BLaER1 treated with 17β-estradiol and CSF1 and Interleukin-3, amounts not matched to agents 10 nM and 100 nM (cell line): ENCODE measurements at regions not wholly inside any gene's neighbourhood (a gene's known extent, or its start where the extent isn't known, plus 50 kb on each side); places are given as distances from the start of the nearest gene placed in this dataset.
A peak's percentile ranks its signal among the peaks of the same experiment; 100 is the strongest.

Experiments
- H3K27ac ChIP-seq, 11 experiments: shearing (Covaris generic); formaldehyde crosslinking; 2 replicates each; pipeline ENCODE4 v1.8.1; 2022
- H3K27me3 ChIP-seq, 11 experiments: shearing (Covaris generic); formaldehyde crosslinking; 2 replicates each; pipeline ENCODE4 v1.8.1; 2022
- H3K36me3 ChIP-seq, 11 experiments: shearing (Covaris generic); formaldehyde crosslinking; 2 replicates each; pipeline ENCODE4 v1.8.1; 2022
- H3K4me1 ChIP-seq, 10 experiments: shearing (Covaris generic); formaldehyde crosslinking; 2 replicates each; pipeline ENCODE4 v1.8.1; 2022
- H3K4me2 ChIP-seq, 11 experiments: shearing (Covaris generic); formaldehyde crosslinking; 2 replicates each; pipeline ENCODE4 v1.8.1; 2022
- H3K4me3 ChIP-seq, 10 experiments: shearing (Covaris generic); formaldehyde crosslinking; 2 replicates each; pipeline ENCODE4 v1.8.1; 2022
- H3K9ac ChIP-seq, 11 experiments: shearing (Covaris generic); formaldehyde crosslinking; 2 replicates each; pipeline ENCODE4 v1.8.1; 2022
- H3K9me3 ChIP-seq, 11 experiments: shearing (Covaris generic); formaldehyde crosslinking; replicated peaks in 1 of 11; 2 replicates each; pipeline ENCODE4 v1.8.1; 2022
- H4K20me1 ChIP-seq, 11 experiments: shearing (Covaris generic); formaldehyde crosslinking; 2 replicates each; pipeline ENCODE4 v1.8.1; 2022
- Cebpa-rat ChIP-seq, 11 experiments: shearing (Covaris generic); IDR thresholded peaks; 2 replicates each; pipeline ENCODE4 v1.8.1; 2022

GRCh38 chr1:101632548-101633272 lies 364.0 kb downstream of the OLFM3 start:
- TF ChIP-seq Cebpa-rat (IDR thresholded peaks at IDR 0.05): no peak

GRCh38 chr1:101645810-101646209 lies 350.9 kb downstream of the OLFM3 start:
- no peaks in the 10 kb centered on the region for H3K9me3 ChIP-seq
- H3K36me3 ChIP-seq: no peaks in the 10 kb centered on the region
- no peak overlapping the region for H3K27ac ChIP-seq
- TF ChIP-seq Cebpa-rat (IDR thresholded peaks at IDR 0.05): 0 out of 22 replicates have a peak, but pooled peaks of 3 of the 11 experiments have one; percentile 11 to 21 (median 12)
- H3K4me1 ChIP-seq: no peaks in the 10 kb centered on the region
- H3K4me3 ChIP-seq: no peak overlapping the region
- no peaks in the 10 kb centered on the region for H4K20me1 ChIP-seq
- no peak overlapping the region for H3K9ac ChIP-seq
- no peak overlapping the region for H3K4me2 ChIP-seq
- H3K27me3 ChIP-seq: no peaks in the 10 kb centered on the region

More at GRCh38 chr1:101632548-101633272, 364.0 kb downstream of the OLFM3 start:
- Histone ChIP-seq H3K27me3 (no peaks in the 10 kb centered on the region), H3K27ac (no peak overlapping the region), H4K20me1 (no peaks in the 10 kb centered on the region), H3K4me3 (no peak overlapping the region), H3K4me1 (no peaks in the 10 kb centered on the region), H3K9me3 (no peaks in the 10 kb centered on the region), H3K9ac (no peak overlapping the region), H3K36me3 (no peaks in the 10 kb centered on the region), H3K4me2 (no peak overlapping the region)

- no peaks in the 10 kb centered on the region for H3K36me3 ChIP-seq
- H3K27ac ChIP-seq: no peak overlapping the region
- H3K9ac ChIP-seq: no peak overlapping the region
- no peaks in the 10 kb centered on the region for H4K20me1 ChIP-seq
- peaks cover 7 to 25% (median 14%) of the 10 kb centered on the region in 11 experiments; a peak in 21 of 22 replicates for H3K9me3 ChIP-seq
- no peaks in the 10 kb centered on the region for H3K4me1 ChIP-seq
- H3K4me3 ChIP-seq: no peak overlapping the region
- H3K4me2 ChIP-seq: no peak overlapping the region
- no peak for TF ChIP-seq Cebpa-rat (IDR thresholded peaks at IDR 0.05)
- H3K27me3 ChIP-seq: no peaks in the 10 kb centered on the region
Measured at GRCh38 chr1:101652484-101652883, 344.2 kb downstream of the OLFM3 start.

- Histone ChIP-seq H3K27ac (no peak overlapping the region), H3K4me3 (no peak overlapping the region), H3K27me3 (no peaks in the 10 kb centered on the region), H3K4me2 (no peak overlapping the region), H3K9me3 (peaks cover 7 to 25% (median 14%) of the 10 kb centered on the region in 11 experiments; a peak in 21 of 22 replicates), H4K20me1 (no peaks in the 10 kb centered on the region), H3K9ac (no peak overlapping the region), H3K4me1 (no peaks in the 10 kb centered on the region), H3K36me3 (no peaks in the 10 kb centered on the region)
- TF ChIP-seq Cebpa-rat (IDR thresholded peaks at IDR 0.05): no peak
Measured at GRCh38 chr1:101653482-101653946, 343.2 kb downstream of the OLFM3 start.

- Histone ChIP-seq H3K36me3 (0 out of 22 replicates have a peak, but pooled peaks cover 0 to 3% (median 0%) of the 10 kb centered on the region in 11 experiments), H3K9me3 (peaks cover 27 to 51% (median 37%) of the 10 kb centered on the region in 11 experiments), H4K20me1 (no peaks in the 10 kb centered on the region), H3K4me3 (no peak overlapping the region), H3K4me2 (no peak overlapping the region), H3K4me1 (no peaks in the 10 kb centered on the region), H3K27ac (no peak overlapping the region), H3K27me3 (no peaks in the 10 kb centered on the region), H3K9ac (no peak overlapping the region)
- no peak for TF ChIP-seq Cebpa-rat (IDR thresholded peaks at IDR 0.05)
Measured at GRCh38 chr1:101664726-101665125, 332.0 kb downstream of the OLFM3 start.

- Histone ChIP-seq H3K27ac (no peak overlapping the region), H3K27me3 (no peaks in the 10 kb centered on the region), H3K4me3 (no peak overlapping the region), H3K4me2 (no peak overlapping the region), H4K20me1 (no peaks in the 10 kb centered on the region), H3K9ac (no peak overlapping the region), H3K36me3 (0 out of 22 replicates have a peak, but pooled peaks cover 0 to 3% (median 0%) of the 10 kb centered on the region in 11 experiments), H3K4me1 (no peaks in the 10 kb centered on the region), H3K9me3 (peaks cover 13 to 34% (median 23%) of the 10 kb centered on the region in 11 experiments)
- no peak for TF ChIP-seq Cebpa-rat (IDR thresholded peaks at IDR 0.05)
Measured at GRCh38 chr1:101667761-101668160, 329.0 kb downstream of the OLFM3 start.

- TF ChIP-seq Cebpa-rat (IDR thresholded peaks at IDR 0.05): no peak
Measured at GRCh38 chr1:101683136-101683535, 313.6 kb downstream of the OLFM3 start.

GRCh38 chr1:101683561-101683960 lies 313.2 kb downstream of the OLFM3 start:
- no peak for TF ChIP-seq Cebpa-rat (IDR thresholded peaks at IDR 0.05)
- Histone ChIP-seq H3K9ac (no peak overlapping the region), H3K4me1 (peaks cover 0 to 4% (median 0%) of the 10 kb centered on the region in 10 experiments; a peak in 2 of 20 replicates), H3K27me3 (no peaks in the 10 kb centered on the region), H3K36me3 (no peaks in the 10 kb centered on the region), H3K27ac (no peak overlapping the region), H3K9me3 (no peaks in the 10 kb centered on the region), H3K4me2 (no peak overlapping the region), H3K4me3 (no peak overlapping the region), H4K20me1 (no peaks in the 10 kb centered on the region)

More at GRCh38 chr1:101683136-101683535, 313.6 kb downstream of the OLFM3 start:
- H3K9ac ChIP-seq: no peak overlapping the region
- H3K27ac ChIP-seq: no peak overlapping the region
- H3K9me3 ChIP-seq: no peaks in the 10 kb centered on the region
- H3K4me2 ChIP-seq: no peak overlapping the region
- no peaks in the 10 kb centered on the region for H4K20me1 ChIP-seq
- H3K27me3 ChIP-seq: no peaks in the 10 kb centered on the region
- H3K36me3 ChIP-seq: no peaks in the 10 kb centered on the region
- H3K4me3 ChIP-seq: no peak overlapping the region
- H3K4me1 ChIP-seq: peaks cover 0 to 4% (median 0%) of the 10 kb centered on the region in 10 experiments; a peak in 2 of 20 replicates

- Histone ChIP-seq H3K9ac (no peak overlapping the region), H3K27ac (no peak overlapping the region), H3K4me3 (no peak overlapping the region), H3K9me3 (no peaks in the 10 kb centered on the region), H3K4me2 (no peak overlapping the region), H3K27me3 (no peaks in the 10 kb centered on the region), H4K20me1 (no peaks in the 10 kb centered on the region), H3K4me1 (no peaks in the 10 kb centered on the region; a peak in 1 of 20 replicates), H3K36me3 (no peaks in the 10 kb centered on the region)
- no peak for TF ChIP-seq Cebpa-rat (IDR thresholded peaks at IDR 0.05)
Measured at GRCh38 chr1:101697072-101697471, 299.7 kb downstream of the OLFM3 start.

GRCh38 chr1:101698681-101699080 lies 298.0 kb downstream of the OLFM3 start:
- Histone ChIP-seq H3K27ac (no peak overlapping the region), H3K4me2 (no peak overlapping the region), H3K9ac (no peak overlapping the region), H4K20me1 (no peaks in the 10 kb centered on the region), H3K9me3 (no peaks in the 10 kb centered on the region), H3K27me3 (no peaks in the 10 kb centered on the region), H3K4me3 (no peak overlapping the region), H3K36me3 (no peaks in the 10 kb centered on the region), H3K4me1 (no peaks in the 10 kb centered on the region; a peak in 1 of 20 replicates)
- TF ChIP-seq Cebpa-rat (IDR thresholded peaks at IDR 0.05): no peak
